Ovary (tissue), 7 donors: ENCODE measurements at regions not wholly inside any gene's neighbourhood (a gene's known extent, or its start where the extent isn't known, plus 50 kb on each side); places are given as distances from the start of the nearest gene placed in this dataset.

Experiments used
- DNase-seq, 5 donors: peaks; one replicate each; pipeline ENCODE4 v3.0.0-alpha.2; 2019 to 2020
- H3K27ac ChIP-seq, 2 donors: fragments of 200-600 bp; one replicate each; pipeline versions ENCODE4 v1.5.1 to v1.8.0; 2019 to 2022
- H3K27me3 ChIP-seq: fragments of 200-600 bp; one replicate; pipeline ENCODE4 v1.8.0; 2022
- H3K36me3 ChIP-seq: fragments of 200-600 bp; sonication (generic); one replicate; pipeline ENCODE4 v1.5.1; 2019
- H3K4me1 ChIP-seq: one replicate; pipeline ENCODE4 v1.8.1; 2013; ENCODE audit warnings: mild to moderate bottlenecking, moderate library complexity; ENCODE audit not compliant: insufficient read depth
- H3K4me3 ChIP-seq: fragments of 200-600 bp; sonication (generic); one replicate; pipeline ENCODE4 v1.5.1; 2017
- H3K9me3 ChIP-seq, 2 donors: fragments of 200-600 bp in 1 of 2; sonication (generic) in 1 of 2; one replicate each; pipeline versions ENCODE4 v1.5.1 to v1.8.1; 2013 to 2019; ENCODE audit warnings: mild to moderate bottlenecking in 1 of 2, moderate library complexity in 1 of 2
- EP300 ChIP-seq: sonication (generic); formaldehyde crosslinking; IDR thresholded peaks from one replicate; pipeline ENCODE4 v1.6.1; 2017; ENCODE audit warnings: antibody characterized with exemption
- POLR2A ChIP-seq: fragments of 450-650 bp; IDR thresholded peaks from one replicate; pipeline ENCODE4 v1.6.1; 2017; ENCODE audit warnings: antibody characterized with exemption, mild to moderate bottlenecking, moderate library complexity
- WGBS, 3 donors: extraction: QIAGEN DNeasy Blood & Tissue Kit in 1 of 3; methylation state at CpG; one replicate each; pipeline versions ENCODE4 v1.1.5 to v1.1.7; 2013 to 2017; 5-methylcytosine and 5-hydroxymethylcytosine counted together
- intact Hi-C, 4 donors: fragments of 100-400 bp; cut with DNase I; formaldehyde crosslinking; loops; one replicate each; pipeline versions ENCODE4 v1.11.0 to v1.15.1; 2022 to 2023
- TF ChIP-seq, protein P1 (sequence below), 3 donors: fragments of 450-650 bp in 2 of 3; fragments of 200-600 bp in 1 of 3; IDR thresholded peaks; one replicate each; pipeline versions ENCODE4 v1.5.1 to v1.8.0; 2016 to 2022; ENCODE audit warnings: antibody characterized with exemption in 3 of 3, mild to moderate bottlenecking in 1 of 3
- donor health status: DM: no; HTN: no; CAD: no; lungs with moderate emphysema.
- donor health status: DM: no; HTN: no; CAD: no.
- donor health status: Bipolar disorder and iron deficiency.
- donor health status: DM: no; HTN: no; CAD: no.
- donor health status: DM: yes; HTN: yes; CAD: no.

DNA sequence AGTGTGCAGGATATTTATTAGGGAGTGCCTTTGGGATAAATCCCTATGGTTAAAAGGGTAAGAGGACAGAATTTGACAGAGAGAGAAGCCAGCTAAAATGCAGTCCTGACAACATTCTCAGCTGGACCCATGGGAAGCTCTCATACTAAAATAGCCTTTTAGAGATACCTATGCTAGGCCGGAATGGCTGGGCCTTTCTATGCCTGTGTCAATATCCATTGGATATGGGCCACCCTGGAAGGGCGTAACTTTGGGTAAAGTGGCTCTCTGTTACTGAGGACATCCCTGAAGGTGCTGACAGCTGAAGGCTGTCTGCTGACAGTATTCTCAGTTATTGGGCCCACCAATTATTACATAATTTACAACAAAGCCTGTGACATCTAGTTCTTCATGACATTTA lies 613.0 kb upstream of the B3GALT2 start:
- no peak for DNase-seq
- Histone ChIP-seq H3K36me3 (no peaks in the 10 kb centered on the region), H3K9me3 (no peaks in the 10 kb centered on the region), H3K27ac (no peak overlapping the region), H3K27me3 (no peaks in the 10 kb centered on the region), H3K4me1 (no peaks in the 10 kb centered on the region), H3K4me3 (no peak overlapping the region)
- WGBS, 3 donors: 88 to 95% (median 93%) methylated on average over 2 of the region's 2 CpGs
- intact Hi-C loops: no loop called here
- TF ChIP-seq EP300 (no peak), POLR2A (no peak)
- TF ChIP-seq, protein P1, sequence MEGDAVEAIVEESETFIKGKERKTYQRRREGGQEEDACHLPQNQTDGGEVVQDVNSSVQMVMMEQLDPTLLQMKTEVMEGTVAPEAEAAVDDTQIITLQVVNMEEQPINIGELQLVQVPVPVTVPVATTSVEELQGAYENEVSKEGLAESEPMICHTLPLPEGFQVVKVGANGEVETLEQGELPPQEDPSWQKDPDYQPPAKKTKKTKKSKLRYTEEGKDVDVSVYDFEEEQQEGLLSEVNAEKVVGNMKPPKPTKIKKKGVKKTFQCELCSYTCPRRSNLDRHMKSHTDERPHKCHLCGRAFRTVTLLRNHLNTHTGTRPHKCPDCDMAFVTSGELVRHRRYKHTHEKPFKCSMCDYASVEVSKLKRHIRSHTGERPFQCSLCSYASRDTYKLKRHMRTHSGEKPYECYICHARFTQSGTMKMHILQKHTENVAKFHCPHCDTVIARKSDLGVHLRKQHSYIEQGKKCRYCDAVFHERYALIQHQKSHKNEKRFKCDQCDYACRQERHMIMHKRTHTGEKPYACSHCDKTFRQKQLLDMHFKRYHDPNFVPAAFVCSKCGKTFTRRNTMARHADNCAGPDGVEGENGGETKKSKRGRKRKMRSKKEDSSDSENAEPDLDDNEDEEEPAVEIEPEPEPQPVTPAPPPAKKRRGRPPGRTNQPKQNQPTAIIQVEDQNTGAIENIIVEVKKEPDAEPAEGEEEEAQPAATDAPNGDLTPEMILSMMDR (IDR thresholded peaks at IDR 0.05): no peak

DNA sequence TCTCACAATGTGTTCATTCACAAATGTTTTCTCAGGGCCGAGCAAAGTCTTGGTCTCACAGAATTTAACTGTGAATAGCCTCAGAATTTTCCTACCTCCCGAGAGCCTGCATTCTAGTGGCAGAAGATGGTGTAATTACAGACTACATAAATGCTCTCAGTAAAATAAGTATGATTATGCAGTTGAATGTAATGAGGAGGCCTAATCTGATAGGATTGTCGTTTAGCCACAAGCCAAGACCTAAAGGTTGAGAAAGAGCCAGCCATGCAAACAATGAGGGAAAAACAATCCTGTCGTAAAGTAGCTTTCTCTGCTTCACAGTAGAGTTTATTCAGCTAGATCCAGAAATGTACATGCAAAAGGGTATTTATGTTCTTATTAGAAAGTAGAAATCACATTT lies 607.8 kb upstream of the B3GALT2 start:
- Histone ChIP-seq H3K27me3 (no peaks in the 10 kb centered on the region), H3K4me1 (no peaks in the 10 kb centered on the region), H3K36me3 (no peaks in the 10 kb centered on the region), H3K27ac (no peak overlapping the region), H3K9me3 (no peaks in the 10 kb centered on the region), H3K4me3 (no peak overlapping the region)
- no peak for TF ChIP-seq EP300
- TF ChIP-seq, protein P1 (IDR thresholded peaks at IDR 0.05): no peak
- TF ChIP-seq POLR2A: no peak
- DNase-seq: no peak
- intact Hi-C loops: no loop called here
- WGBS, 3 donors: 36 to 48% (median 37%) methylated on average over 4 of the region's 4 CpGs

DNA sequence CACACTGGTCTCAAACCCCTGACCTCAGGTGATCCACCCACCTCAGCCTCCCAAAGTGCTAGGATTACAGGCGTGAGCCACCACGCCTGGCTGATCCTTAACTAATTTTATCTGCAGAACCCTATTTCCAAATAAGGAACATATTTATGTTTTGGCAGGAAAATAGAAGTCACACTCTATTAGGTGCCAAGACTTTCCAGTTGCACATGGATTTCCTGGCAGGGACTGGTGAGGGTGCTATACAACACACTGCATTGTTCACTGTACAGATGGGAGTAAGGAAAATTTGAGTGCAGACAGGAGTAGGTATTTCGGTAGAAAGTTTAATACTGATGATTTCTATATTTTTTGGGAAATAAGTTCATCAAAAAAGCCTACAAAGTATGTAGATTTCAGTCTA lies 605.3 kb upstream of the B3GALT2 start:
- intact Hi-C loops: no loop called here
- Histone ChIP-seq H3K4me1 (no peaks in the 10 kb centered on the region), H3K9me3 (no peaks in the 10 kb centered on the region), H3K27me3 (no peaks in the 10 kb centered on the region), H3K36me3 (no peaks in the 10 kb centered on the region), H3K4me3 (no peak overlapping the region), H3K27ac (no peak overlapping the region)
- TF ChIP-seq EP300 (no peak), POLR2A (no peak)
- TF ChIP-seq, protein P1 (IDR thresholded peaks at IDR 0.05): no peak
- no peak for DNase-seq
- WGBS, 3 donors: 93 to 95% (median 95%) methylated on average over 3 of the region's 3 CpGs

DNA sequence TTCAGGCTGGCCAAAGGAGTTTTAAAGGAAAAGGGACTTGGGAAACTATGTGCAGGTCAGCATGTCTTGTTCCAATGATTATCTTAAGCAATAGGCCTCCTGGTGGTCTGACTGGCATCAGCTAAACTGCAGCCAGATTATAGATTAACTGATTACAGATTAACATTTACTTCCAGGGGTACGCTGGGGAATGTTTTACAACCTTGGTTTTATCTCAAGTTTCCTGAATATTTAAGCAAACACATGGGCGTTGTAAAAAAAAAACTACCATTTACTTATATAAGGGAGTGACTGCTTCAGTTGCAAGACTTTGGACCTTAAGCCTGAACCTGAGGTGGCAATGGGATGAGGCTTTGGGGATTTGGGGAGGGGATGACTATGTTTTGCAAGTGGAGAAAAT lies 600.6 kb upstream of the B3GALT2 start:
- TF ChIP-seq, protein P1 (IDR thresholded peaks at IDR 0.05): no peak
- TF ChIP-seq POLR2A (no peak), EP300 (no peak)
- Histone ChIP-seq H3K4me1 (no peaks in the 10 kb centered on the region), H3K9me3 (no peaks in the 10 kb centered on the region), H3K4me3 (no peak overlapping the region), H3K27ac (no peak overlapping the region), H3K27me3 (no peaks in the 10 kb centered on the region), H3K36me3 (no peaks in the 10 kb centered on the region)
- no peak for DNase-seq
- WGBS, 3 donors: 45 to 92% (median 85%) methylated on average over 2 of the region's 2 CpGs
- intact Hi-C loops: no loop called here
